T-cell (primary cell): ENCODE measurements at regions not wholly inside any gene's neighbourhood (a gene's known extent, or its start where the extent isn't known, plus 50 kb on each side); places are given as distances from the start of the nearest gene placed in this dataset.

Source experiments
- ATAC-seq, 4 experiments: fragments of 200-7000 bp in 3 of 4; fragments of 150-1000 bp in 1 of 4; cut with Tn5 transposase; replicated peaks in 1 of 4; 1 replicate in 3 of 4; 2 replicates in 1 of 4; pipeline ENCODE4 v1.10.0; 2021; ENCODE audit warnings: moderate library complexity in 3 of 4, mild to moderate bottlenecking in 2 of 4, moderate number of reproducible peaks in 1 of 4
- CTCF ChIA-PET, 2 donors: fragments of 300-600 bp; sonication (Branson Sonifier 250); formaldehyde crosslinking; loops; one replicate each; lab custom pipeline; 2022; ENCODE audit warnings: antibody characterized with exemption in 2 of 2; lab: Charles Lee
- POLR2A ChIA-PET, 2 donors: fragments of 300-600 bp; sonication (Branson Sonifier 250); formaldehyde crosslinking; loops; one replicate each; lab custom pipeline; 2022; ENCODE audit warnings: antibody characterized with exemption in 2 of 2; lab: Charles Lee
- DNase-seq, 35 experiments: peaks; one replicate each; pipeline versions ENCODE4 v3.0.0 to v3.0.0-alpha.2; 2013 to 2023
- H3K27ac ChIP-seq: one replicate; pipeline ENCODE4 v1.5.1; 2013; ENCODE audit warnings: low read length
- H3K27me3 ChIP-seq, 2 experiments: replicated peaks in 1 of 2; 1 replicate in 1 of 2; 2 replicates in 1 of 2; pipeline versions ENCODE4 v1.6.1 to v1.7.0; 2013; ENCODE audit warnings: low read length in 1 of 2, mixed read lengths in 1 of 2; ENCODE audit not compliant: control insufficient read depth in 2 of 2, insufficient read depth in 2 of 2; ENCODE audit errors: extremely low read depth in 1 of 2
- H3K36me3 ChIP-seq, 2 donors: 1 replicate in 1 of 2; 2 replicates in 1 of 2; pipeline versions ENCODE4 v1.6.1 to v1.7.0; 2013; ENCODE audit warnings: low read length in 1 of 2; ENCODE audit not compliant: control insufficient read depth in 2 of 2, insufficient read depth in 1 of 2; ENCODE audit errors: extremely low read depth in 1 of 2
- H3K4me1 ChIP-seq, 2 experiments: 1 replicate in 1 of 2; 2 replicates in 1 of 2; pipeline versions ENCODE4 v1.6.1 to v1.7.0; 2013; ENCODE audit warnings: low read length in 2 of 2, mixed read lengths in 1 of 2; ENCODE audit not compliant: insufficient read depth in 2 of 2, control insufficient read depth in 1 of 2; ENCODE audit errors: extremely low read depth in 1 of 2
- H3K4me3 ChIP-seq, 2 donors: 1 replicate in 1 of 2; 2 replicates in 1 of 2; pipeline versions ENCODE4 v1.5.1 to v1.7.0; 2013; ENCODE audit warnings: mild to moderate bottlenecking in 2 of 2, low read length in 1 of 2, moderate library complexity in 1 of 2; ENCODE audit not compliant: control insufficient read depth in 1 of 2; ENCODE audit errors: extremely low read depth in 1 of 2
- H3K9me3 ChIP-seq: 2 replicates; pipeline ENCODE4 v1.7.0; 2013
- H3K27ac Mint-ChIP-seq, 2 donors: one replicate each; pipeline ENCODE4 v1.8.0; 2020 to 2021; ENCODE audit warnings: mild to moderate bottlenecking in 2 of 2, mixed read lengths in 2 of 2
- H3K27me3 Mint-ChIP-seq, 2 donors: one replicate each; pipeline ENCODE4 v1.8.0; 2021 to 2022; ENCODE audit warnings: mixed read lengths in 2 of 2
- H3K36me3 Mint-ChIP-seq: one replicate; pipeline ENCODE4 v1.8.0; 2021; ENCODE audit warnings: mixed read lengths
- H3K4me1 Mint-ChIP-seq, 3 donors: one replicate each; pipeline ENCODE4 v1.8.0; 2020 to 2022; ENCODE audit warnings: mixed read lengths in 3 of 3, mild to moderate bottlenecking in 1 of 3
- H3K4me3 Mint-ChIP-seq, 3 donors: one replicate each; pipeline ENCODE4 v1.8.0; 2020 to 2022; ENCODE audit warnings: mild to moderate bottlenecking in 3 of 3, mixed read lengths in 3 of 3, moderate library complexity in 3 of 3
- H3K9me3 Mint-ChIP-seq, 3 donors: one replicate each; pipeline ENCODE4 v1.8.0; 2020 to 2022; ENCODE audit warnings: mixed read lengths in 3 of 3
- WGBS: methylation state at CpG from one replicate; pipeline ENCODE4 v1.1.5; 2013; ENCODE audit warnings: missing lambda C conversion rate; ENCODE audit not compliant: insufficient coverage; 5-methylcytosine and 5-hydroxymethylcytosine counted together

GRCh38 chr15:69689133-69689532, 236.5 kb downstream of the RPLP1 start:
- Histone ChIP-seq H3K36me3 (no peaks in the 10 kb centered on the region), H3K27me3 (no peaks in the 10 kb centered on the region), H3K9me3 (no peaks in the 10 kb centered on the region), H3K4me3 (no peak overlapping the region), H3K4me1 (no peaks in the 10 kb centered on the region), H3K27ac (no peak overlapping the region)
- Mint-ChIP-seq H3K4me1 (peaks cover 0 to 7% (median 0%) of the 10 kb centered on the region in 3 donors), H3K4me3 (no peak overlapping the region), H3K27ac (no peak overlapping the region), H3K9me3 (peaks cover 14 to 20% (median 15%) of the 10 kb centered on the region in 3 donors), H3K36me3 (peaks cover 13% of the 10 kb centered on the region), H3K27me3 (no peaks in the 10 kb centered on the region)
- CTCF ChIA-PET, result no interaction called here
- ATAC-seq, result no peak
- POLR2A ChIA-PET, result interaction anchor here in 1 of 2 donors (0.6 kb wide), 1 partner anchor 92 kb away, joined by 3 read pairs; no protein-coding TSS in a partner anchor
- 83% methylated on average over 1 of the region's 1 CpG for WGBS
- DNase-seq, result no peak

DNA sequence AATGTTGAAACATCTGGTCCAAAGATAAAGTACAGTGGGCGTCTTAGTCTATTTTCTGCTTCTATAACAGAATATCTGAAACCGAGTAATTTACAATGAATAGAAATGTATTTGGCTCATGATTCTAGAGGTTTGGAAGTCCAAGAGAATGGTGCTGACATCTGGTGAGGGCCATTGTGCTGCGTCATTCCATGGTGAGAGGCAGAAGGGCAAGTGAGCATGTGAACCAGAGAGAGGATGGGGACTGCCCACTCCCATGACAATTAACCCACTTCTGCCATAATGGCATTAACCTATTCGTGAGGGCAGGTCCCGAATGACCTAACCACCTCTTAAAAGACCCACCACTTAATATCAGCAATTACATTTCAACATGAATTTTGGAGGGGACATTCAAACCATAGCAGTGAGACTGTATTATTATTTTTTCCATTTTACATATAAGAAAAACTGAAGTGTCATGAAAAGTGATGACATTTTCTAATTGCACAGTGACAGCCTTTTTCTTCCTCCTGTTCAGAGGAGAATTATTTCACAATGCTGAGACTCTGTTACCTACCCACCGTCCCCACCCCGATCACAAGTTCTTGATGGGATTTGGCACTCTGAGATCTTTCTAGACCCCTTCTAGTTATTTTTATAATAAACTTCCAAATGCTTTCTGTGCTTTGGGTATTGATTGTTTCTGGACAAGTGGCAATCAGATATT, 238.8 kb downstream of the RPLP1 start:
- H3K9me3 Mint-ChIP-seq, result peaks cover 14 to 20% (median 15%) of the 10 kb centered on the region in 3 donors
- H3K4me3 Mint-ChIP-seq, result no peak overlapping the region
- no peak overlapping the region for H3K4me3 ChIP-seq
- peaks cover 0 to 7% (median 0%) of the 10 kb centered on the region in 3 donors for H3K4me1 Mint-ChIP-seq
- no peak overlapping the region for H3K27ac Mint-ChIP-seq
- no peaks in the 10 kb centered on the region for H3K27me3 ChIP-seq
- H3K36me3 ChIP-seq, result no peaks in the 10 kb centered on the region
- DNase-seq (no peak), ATAC-seq (no peak)
- WGBS, result 100% methylated on average over 1 of the region's 7 CpGs
- H3K27me3 Mint-ChIP-seq, result no peaks in the 10 kb centered on the region
- H3K27ac ChIP-seq, result no peak overlapping the region
- POLR2A ChIA-PET, result no interaction called here
- peaks cover 10% of the 10 kb centered on the region for H3K36me3 Mint-ChIP-seq
- H3K4me1 ChIP-seq, result no peaks in the 10 kb centered on the region
- CTCF ChIA-PET, result no interaction called here
- no peaks in the 10 kb centered on the region for H3K9me3 ChIP-seq

- H3K27me3 Mint-ChIP-seq, result no peaks in the 10 kb centered on the region
- 100% methylated on average over 2 of the region's 3 CpGs for WGBS
- no peak for DNase-seq
- H3K4me1 Mint-ChIP-seq, result peaks cover 0 to 7% (median 0%) of the 10 kb centered on the region in 3 donors
- H3K27ac Mint-ChIP-seq, result no peak overlapping the region
- H3K4me3 ChIP-seq, result no peak overlapping the region
- H3K36me3 ChIP-seq, result no peaks in the 10 kb centered on the region
- ChIA-PET CTCF (no interaction called here), POLR2A (no interaction called here)
- H3K4me1 ChIP-seq, result no peaks in the 10 kb centered on the region
- H3K9me3 Mint-ChIP-seq, result peaks cover 14 to 20% (median 15%) of the 10 kb centered on the region in 3 donors
- no peak overlapping the region for H3K4me3 Mint-ChIP-seq
- no peaks in the 10 kb centered on the region for H3K9me3 ChIP-seq
- H3K27ac ChIP-seq, result no peak overlapping the region
- H3K36me3 Mint-ChIP-seq, result peaks cover 10% of the 10 kb centered on the region
- H3K27me3 ChIP-seq, result no peaks in the 10 kb centered on the region
- no peak for ATAC-seq
Measured at GRCh38 chr15:69692342-69692741, 239.7 kb downstream of the RPLP1 start.

GRCh38 chr15:69693059-69693458, 240.4 kb downstream of the RPLP1 start:
- Histone ChIP-seq H3K4me1 (no peaks in the 10 kb centered on the region), H3K27me3 (no peaks in the 10 kb centered on the region), H3K36me3 (no peaks in the 10 kb centered on the region), H3K4me3 (no peak overlapping the region), H3K27ac (no peak overlapping the region), H3K9me3 (no peaks in the 10 kb centered on the region)
- peaks cover 0 to 7% (median 0%) of the 10 kb centered on the region in 3 donors for H3K4me1 Mint-ChIP-seq
- H3K27ac Mint-ChIP-seq, result no peak overlapping the region
- H3K4me3 Mint-ChIP-seq, result no peak overlapping the region
- ATAC-seq (no peak), DNase-seq (no peak)
- POLR2A ChIA-PET, result no interaction called here
- peaks cover 11 to 18% (median 13%) of the 10 kb centered on the region in 3 donors for H3K9me3 Mint-ChIP-seq
- WGBS, result 77% methylated on average over 3 of the region's 4 CpGs
- H3K36me3 Mint-ChIP-seq, result peaks cover 10% of the 10 kb centered on the region
- no peaks in the 10 kb centered on the region for H3K27me3 Mint-ChIP-seq
- CTCF ChIA-PET, result no interaction called here

DNA sequence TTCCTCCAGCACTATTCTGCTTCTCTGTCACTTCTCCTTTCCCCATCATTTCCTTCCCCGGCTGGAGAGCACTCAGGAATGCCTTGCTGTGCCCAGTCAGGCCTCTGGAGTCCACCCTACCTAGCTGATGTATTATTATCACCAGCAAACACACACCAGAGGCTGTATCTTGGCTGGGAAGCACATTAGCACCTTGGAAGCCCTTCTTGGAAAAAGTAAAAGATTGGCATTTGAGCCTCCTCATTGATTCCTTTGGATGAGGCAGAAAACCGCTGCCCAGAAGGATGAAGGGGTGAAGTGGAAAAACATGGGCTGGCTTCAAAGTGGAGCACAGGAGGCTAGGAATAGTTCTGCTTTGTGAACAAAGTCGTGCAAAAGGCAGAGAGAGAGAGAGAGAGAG, 244.3 kb downstream of the RPLP1 start:
- Mint-ChIP-seq H3K36me3 (no peaks in the 10 kb centered on the region), H3K4me3 (no peak overlapping the region), H3K4me1 (peaks cover 0 to 7% (median 0%) of the 10 kb centered on the region in 3 donors), H3K27me3 (no peaks in the 10 kb centered on the region), H3K27ac (no peak overlapping the region), H3K9me3 (no peaks in the 10 kb centered on the region)
- ChIA-PET POLR2A (no interaction called here), CTCF (no interaction called here)
- H3K4me1 ChIP-seq, result no peaks in the 10 kb centered on the region
- DNase-seq (no peak), ATAC-seq (no peak)
- no peak overlapping the region for H3K4me3 ChIP-seq
- H3K36me3 ChIP-seq, result no peaks in the 10 kb centered on the region
- 87% methylated on average over 3 of the region's 3 CpGs for WGBS
- H3K27ac ChIP-seq, result no peak overlapping the region
- no peaks in the 10 kb centered on the region for H3K9me3 ChIP-seq
- H3K27me3 ChIP-seq, result no peaks in the 10 kb centered on the region

- no peaks in the 10 kb centered on the region for H3K9me3 Mint-ChIP-seq
- H3K27ac Mint-ChIP-seq, result no peak overlapping the region
- Histone ChIP-seq H3K36me3 (no peaks in the 10 kb centered on the region), H3K4me1 (no peaks in the 10 kb centered on the region), H3K27me3 (no peaks in the 10 kb centered on the region), H3K4me3 (no peak overlapping the region), H3K27ac (no peak overlapping the region), H3K9me3 (no peaks in the 10 kb centered on the region)
- CTCF ChIA-PET, result no interaction called here
- H3K4me3 Mint-ChIP-seq, result no peak overlapping the region
- peaks cover 0 to 7% (median 0%) of the 10 kb centered on the region in 3 donors for H3K4me1 Mint-ChIP-seq
- H3K36me3 Mint-ChIP-seq, result no peaks in the 10 kb centered on the region
- H3K27me3 Mint-ChIP-seq, result no peaks in the 10 kb centered on the region
- DNase-seq (no peak), ATAC-seq (no peak)
- 33% methylated on average over 1 of the region's 3 CpGs for WGBS
- POLR2A ChIA-PET, result no interaction called here
Measured at GRCh38 chr15:69697916-69698315, 245.3 kb downstream of the RPLP1 start.
